RWPE2 (cell line): ENCODE measurements at regions not wholly inside any gene's neighbourhood (a gene's known extent, or its start where the extent isn't known, plus 50 kb on each side); places are given as distances from the start of the nearest gene placed in this dataset.

Experiments
- ATAC-seq: fragments of 200-7000 bp; cut with Tn5 transposase; 3 replicates; pipeline ENCODE4 v1.9.1; 2021; ENCODE audit warnings: low read depth
- DNase-seq: peaks from one replicate; pipeline ENCODE4 v3.0.0-alpha.2; 2020; ENCODE audit warnings: low spot score
- H3K27ac ChIP-seq: fragments of 450-650 bp; 2 replicates; pipeline ENCODE4 v1.5.1; 2017; ENCODE audit warnings: mild to moderate bottlenecking; ENCODE audit not compliant: poor library complexity, severe bottlenecking
- H3K27me3 ChIP-seq: fragments of 250-450 bp; sonication (Bioruptor Pico); 2 replicates; pipeline ENCODE4 v1.5.1; 2021; ENCODE audit warnings: mild to moderate bottlenecking, moderate library complexity; ENCODE audit not compliant: insufficient read depth, poor library complexity, severe bottlenecking
- H3K36me3 ChIP-seq: fragments of 250-450 bp; sonication (Bioruptor Pico); 2 replicates; pipeline ENCODE4 v1.5.1; 2020; ENCODE audit warnings: low read depth, mild to moderate bottlenecking, moderate library complexity
- H3K4me1 ChIP-seq: fragments of 250-450 bp; sonication (Bioruptor Pico); 2 replicates; pipeline ENCODE4 v1.5.1; 2021; ENCODE audit warnings: mild to moderate bottlenecking, moderate library complexity; ENCODE audit not compliant: insufficient read depth, poor library complexity, severe bottlenecking
- H3K4me3 ChIP-seq: fragments of 250-450 bp; sonication (Bioruptor Pico); 2 replicates; pipeline ENCODE4 v1.5.1; 2021; ENCODE audit warnings: mild to moderate bottlenecking, moderate library complexity; ENCODE audit not compliant: severe bottlenecking
- H3K9me3 ChIP-seq: fragments of 250-450 bp; sonication (Bioruptor Pico); 2 replicates; pipeline ENCODE4 v1.5.1; 2021; ENCODE audit warnings: mild to moderate bottlenecking, moderate library complexity; ENCODE audit not compliant: severe bottlenecking
- CTCF ChIP-seq: fragments of 450-650 bp; IDR thresholded peaks from one replicate; pipeline ENCODE4 v1.5.1; 2017; ENCODE audit warnings: mild to moderate bottlenecking, moderate library complexity; ENCODE audit not compliant: poor library complexity, severe bottlenecking

GRCh38 chr2:237190966-237191713 is 105.5 kb downstream of the COPS8 start:
- Histone ChIP-seq H3K36me3 (no peaks in the 10 kb centered on the region), H3K4me1 (peaks cover under 1% of the 10 kb centered on the region), H3K9me3 (no peaks in the 10 kb centered on the region), H3K27ac (no peak overlapping the region), H3K4me3 (no peak overlapping the region), H3K27me3 (no peaks in the 10 kb centered on the region)
- DNase-seq, result no peak
- no peak for ATAC-seq
- TF ChIP-seq CTCF, result no peak

GRCh38 chr2:237191714-237192081 is 106.0 kb downstream of the COPS8 start:
- DNase-seq (no peak), ATAC-seq (no peak)
- no peaks in the 10 kb centered on the region for H3K36me3 ChIP-seq
- TF ChIP-seq CTCF, result no peak
- H3K27ac ChIP-seq, result no peak overlapping the region
- peaks cover 6% of the 10 kb centered on the region for H3K4me1 ChIP-seq
- no peaks in the 10 kb centered on the region for H3K9me3 ChIP-seq
- H3K4me3 ChIP-seq, result no peak overlapping the region
- no peaks in the 10 kb centered on the region for H3K27me3 ChIP-seq

- DNase-seq, result no peak
- no peak for ATAC-seq
- TF ChIP-seq CTCF, result no peak
Observed at GRCh38 chr2:237192881-237193280, 107.2 kb downstream of the COPS8 start.

GRCh38 chr2:237193436-237193835 is 107.7 kb downstream of the COPS8 start:
- H3K27ac ChIP-seq, result no peak overlapping the region
- H3K36me3 ChIP-seq, result no peaks in the 10 kb centered on the region
- no peak for DNase-seq
- no peak for TF ChIP-seq CTCF
- H3K9me3 ChIP-seq, result no peaks in the 10 kb centered on the region
- no peaks in the 10 kb centered on the region for H3K27me3 ChIP-seq
- no peak overlapping the region for H3K4me3 ChIP-seq
- peaks cover 9% of the 10 kb centered on the region for H3K4me1 ChIP-seq
- ATAC-seq, result no peak

More at GRCh38 chr2:237192881-237193280, 107.2 kb downstream of the COPS8 start:
- H3K9me3 ChIP-seq, result no peaks in the 10 kb centered on the region
- H3K4me3 ChIP-seq, result no peak overlapping the region
- peaks cover 9% of the 10 kb centered on the region for H3K4me1 ChIP-seq
- no peaks in the 10 kb centered on the region for H3K36me3 ChIP-seq
- no peak overlapping the region for H3K27ac ChIP-seq
- no peaks in the 10 kb centered on the region for H3K27me3 ChIP-seq

- no peak overlapping the region for H3K27ac ChIP-seq
- DNase-seq, result no peak
- peaks cover 9% of the 10 kb centered on the region for H3K4me1 ChIP-seq
- no peak for TF ChIP-seq CTCF
- no peaks in the 10 kb centered on the region for H3K36me3 ChIP-seq
- no peaks in the 10 kb centered on the region for H3K27me3 ChIP-seq
- ATAC-seq, result no peak
- H3K9me3 ChIP-seq, result no peaks in the 10 kb centered on the region
- no peak overlapping the region for H3K4me3 ChIP-seq
Observed at GRCh38 chr2:237194081-237194480, 108.4 kb downstream of the COPS8 start.
